ENCODE measurements at regions not wholly inside any gene's neighbourhood (a gene's known extent, or its start where the extent isn't known, plus 50 kb on each side); places are given as distances from the start of the nearest gene placed in this dataset.

DNA sequence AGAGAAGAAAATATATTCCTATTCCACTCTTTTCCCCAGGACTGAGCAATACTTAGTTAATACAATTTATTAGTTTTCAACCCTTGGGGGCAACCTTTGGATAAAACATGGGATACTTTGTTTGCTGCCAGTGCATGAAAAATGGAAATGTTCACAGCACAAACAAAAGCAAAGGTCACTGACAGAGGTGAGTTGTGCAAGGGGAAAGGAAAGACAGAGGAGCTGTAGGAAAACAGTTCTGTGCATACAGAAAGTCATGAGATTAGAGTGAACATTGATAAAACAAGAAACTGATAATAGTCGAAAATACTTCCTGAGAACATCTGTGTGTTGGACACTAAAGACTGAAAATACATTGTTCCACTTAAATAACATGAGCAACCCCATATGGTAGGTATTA lies 779.8 kb downstream of the TLE4 start:
- H3K27ac ChIP-seq (ENCODE audit: low read length): no peak overlapping the region
- no peaks in the 10 kb centered on the region for H3K79me2 ChIP-seq (ENCODE audit: low read length)
- H2AFZ ChIP-seq (ENCODE audit: low read length): no peak overlapping the region
- H3K4me1 ChIP-seq (ENCODE audit: low read length): no peaks in the 10 kb centered on the region
- H3K27me3 ChIP-seq (replicated peaks; ENCODE audit: insufficient read depth, low read length): no peaks in the 10 kb centered on the region
- H3K9me3 ChIP-seq (replicated peaks; ENCODE audit: insufficient read depth, low read length): no peaks in the 10 kb centered on the region
- H3K4me2 ChIP-seq (ENCODE audit: low read depth, low read length): no peak overlapping the region
- no peak for DNase-seq
- no peak overlapping the region for H3K9ac ChIP-seq (ENCODE audit: low read length)
- H3K36me3 ChIP-seq (replicated peaks; ENCODE audit: insufficient read depth, low read length): no peaks in the 10 kb centered on the region
- H4K20me1 ChIP-seq (ENCODE audit: insufficient read depth, low read length): no peaks in the 10 kb centered on the region
- no peak overlapping the region for H3K4me3 ChIP-seq (ENCODE audit: low read length)
- H3F3A ChIP-seq (ENCODE audit: insufficient read depth, low read length): no peaks in the 10 kb centered on the region
- TF ChIP-seq, protein P1, sequence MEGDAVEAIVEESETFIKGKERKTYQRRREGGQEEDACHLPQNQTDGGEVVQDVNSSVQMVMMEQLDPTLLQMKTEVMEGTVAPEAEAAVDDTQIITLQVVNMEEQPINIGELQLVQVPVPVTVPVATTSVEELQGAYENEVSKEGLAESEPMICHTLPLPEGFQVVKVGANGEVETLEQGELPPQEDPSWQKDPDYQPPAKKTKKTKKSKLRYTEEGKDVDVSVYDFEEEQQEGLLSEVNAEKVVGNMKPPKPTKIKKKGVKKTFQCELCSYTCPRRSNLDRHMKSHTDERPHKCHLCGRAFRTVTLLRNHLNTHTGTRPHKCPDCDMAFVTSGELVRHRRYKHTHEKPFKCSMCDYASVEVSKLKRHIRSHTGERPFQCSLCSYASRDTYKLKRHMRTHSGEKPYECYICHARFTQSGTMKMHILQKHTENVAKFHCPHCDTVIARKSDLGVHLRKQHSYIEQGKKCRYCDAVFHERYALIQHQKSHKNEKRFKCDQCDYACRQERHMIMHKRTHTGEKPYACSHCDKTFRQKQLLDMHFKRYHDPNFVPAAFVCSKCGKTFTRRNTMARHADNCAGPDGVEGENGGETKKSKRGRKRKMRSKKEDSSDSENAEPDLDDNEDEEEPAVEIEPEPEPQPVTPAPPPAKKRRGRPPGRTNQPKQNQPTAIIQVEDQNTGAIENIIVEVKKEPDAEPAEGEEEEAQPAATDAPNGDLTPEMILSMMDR (IDR thresholded peaks at IDR 0.05; ENCODE audit: low read length): no peak
- TF ChIP-seq EZH2 (optimal IDR thresholded peaks at IDR 0.05; ENCODE audit: low read depth, low read length): no peak
- TF ChIP-seq EZH2phosphoT487 (IDR thresholded peaks at IDR 0.05; ENCODE audit: low read length): no peak
- H3K9me2 ChIP-seq (replicated peaks; ENCODE audit: insufficient read depth, low read length): no peaks in the 10 kb centered on the region

DNA sequence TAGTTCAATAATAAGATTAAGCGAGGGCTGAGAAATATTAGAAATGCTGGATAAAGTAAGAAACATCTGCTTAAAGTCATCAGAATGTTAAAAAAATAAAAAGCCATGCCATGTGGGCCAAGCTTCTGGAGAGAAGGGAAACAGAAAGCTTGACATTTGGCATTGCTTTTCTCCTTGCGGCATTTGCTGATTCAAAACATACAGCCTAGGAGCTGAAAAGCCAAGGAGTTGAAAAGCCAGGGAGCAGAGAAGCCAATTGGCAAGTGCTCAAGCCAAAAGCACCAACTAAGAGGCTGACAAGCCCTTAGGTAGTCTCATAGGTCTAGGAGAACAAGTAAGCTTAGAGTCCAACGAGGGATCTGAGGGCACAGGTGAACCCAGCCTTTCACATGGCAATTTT lies 754.3 kb downstream of the TLE4 start:
- Histone ChIP-seq H3K9me3 (replicated peaks; ENCODE audit: insufficient read depth, low read length) (no peaks in the 10 kb centered on the region), H2AFZ (ENCODE audit: low read length) (no peak overlapping the region), H3K27ac (ENCODE audit: low read length) (no peak overlapping the region), H3K4me1 (ENCODE audit: low read length) (no peaks in the 10 kb centered on the region), H3K4me3 (ENCODE audit: low read length) (no peak overlapping the region), H4K20me1 (ENCODE audit: insufficient read depth, low read length) (no peaks in the 10 kb centered on the region), H3K9ac (ENCODE audit: low read length) (no peak overlapping the region), H3K4me2 (ENCODE audit: low read depth, low read length) (no peak overlapping the region), H3K79me2 (ENCODE audit: low read length) (no peaks in the 10 kb centered on the region), H3F3A (ENCODE audit: insufficient read depth, low read length) (no peaks in the 10 kb centered on the region), H3K36me3 (replicated peaks; ENCODE audit: insufficient read depth, low read length) (no peaks in the 10 kb centered on the region), H3K9me2 (replicated peaks; ENCODE audit: insufficient read depth, low read length) (no peaks in the 10 kb centered on the region), H3K27me3 (replicated peaks; ENCODE audit: insufficient read depth, low read length) (no peaks in the 10 kb centered on the region)
- no peak for DNase-seq
- TF ChIP-seq EZH2 (optimal IDR thresholded peaks at IDR 0.05; ENCODE audit: low read depth, low read length): no peak
- TF ChIP-seq, protein P1 (IDR thresholded peaks at IDR 0.05; ENCODE audit: low read length): no peak
- TF ChIP-seq EZH2phosphoT487 (IDR thresholded peaks at IDR 0.05; ENCODE audit: low read length): no peak

DNA sequence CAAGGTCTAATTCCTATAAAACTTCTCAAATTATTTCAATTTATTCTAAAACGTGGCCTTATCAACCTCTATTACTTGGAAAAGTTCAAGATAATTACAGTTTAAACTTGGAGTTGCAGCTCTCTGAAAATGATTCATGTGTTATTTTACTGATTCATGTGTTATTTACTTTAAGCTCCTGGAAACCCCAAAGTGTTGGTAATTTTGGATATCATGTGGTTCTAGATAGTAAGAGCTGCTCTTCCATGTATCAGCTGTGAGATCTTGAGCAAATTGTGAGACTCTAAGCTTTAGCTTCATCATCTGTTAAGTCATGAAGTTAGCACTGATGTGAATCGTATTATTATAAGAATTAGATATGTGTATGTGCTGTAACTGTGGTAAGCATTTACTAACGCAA lies 749.2 kb downstream of the TLE4 start:
- H3K4me3 ChIP-seq (ENCODE audit: low read length): no peak overlapping the region
- no peaks in the 10 kb centered on the region for H3K4me1 ChIP-seq (ENCODE audit: low read length)
- no peaks in the 10 kb centered on the region for H3F3A ChIP-seq (ENCODE audit: insufficient read depth, low read length)
- no peaks in the 10 kb centered on the region for H4K20me1 ChIP-seq (ENCODE audit: insufficient read depth, low read length)
- no peak overlapping the region for H3K27ac ChIP-seq (ENCODE audit: low read length)
- H3K36me3 ChIP-seq (replicated peaks; ENCODE audit: insufficient read depth, low read length): no peaks in the 10 kb centered on the region
- H3K4me2 ChIP-seq (ENCODE audit: low read depth, low read length): no peak overlapping the region
- no peaks in the 10 kb centered on the region for H3K27me3 ChIP-seq (replicated peaks; ENCODE audit: insufficient read depth, low read length)
- H3K9me2 ChIP-seq (replicated peaks; ENCODE audit: insufficient read depth, low read length): no peaks in the 10 kb centered on the region
- H3K79me2 ChIP-seq (ENCODE audit: low read length): no peaks in the 10 kb centered on the region
- H3K9me3 ChIP-seq (replicated peaks; ENCODE audit: insufficient read depth, low read length): no peaks in the 10 kb centered on the region
- no peak overlapping the region for H2AFZ ChIP-seq (ENCODE audit: low read length)
- H3K9ac ChIP-seq (ENCODE audit: low read length): no peak overlapping the region
- DNase-seq: no peak
- TF ChIP-seq EZH2 (optimal IDR thresholded peaks at IDR 0.05; ENCODE audit: low read depth, low read length): no peak
- TF ChIP-seq, protein P1 (IDR thresholded peaks at IDR 0.05; ENCODE audit: low read length): no peak
- no peak for TF ChIP-seq EZH2phosphoT487 (IDR thresholded peaks at IDR 0.05; ENCODE audit: low read length)
